ENCODE measurements at regions not wholly inside any gene's neighbourhood (a gene's known extent, or its start where the extent isn't known, plus 50 kb on each side); places are given as distances from the start of the nearest gene placed in this dataset.

- no peak for DNase-seq
Measured at GRCh38 chrX:57204306-57204705, 67.1 kb upstream of the SPIN2A start.

GRCh38 chrX:57211906-57212305 lies 74.6 kb upstream of the FAAH2 start:
- no peak for DNase-seq

- peak; percentile 3 for DNase-seq
Measured at GRCh38 chrX:57227691-57228090, 58.8 kb upstream of the FAAH2 start.

GRCh38 chrX:57232658-57233360 lies 53.7 kb upstream of the FAAH2 start:
- DNase-seq, result no peak
